Uterus (tissue), 3 donors: ENCODE measurements at regions not wholly inside any gene's neighbourhood (a gene's known extent, or its start where the extent isn't known, plus 50 kb on each side); places are given as distances from the start of the nearest gene placed in this dataset.
A peak's percentile ranks its signal among the peaks of the same experiment; 100 is the strongest.

Experiments used
- DNase-seq, 2 donors: peaks; one replicate each; pipeline ENCODE4 v3.0.0-alpha.2; 2019 to 2020
- H3K27ac ChIP-seq, 2 donors: fragments of 200-600 bp; sonication (generic); 1 replicate in 1 of 2; 2 replicates in 1 of 2; pipeline ENCODE4 v1.5.1; 2016 to 2018
- H3K27me3 ChIP-seq, 2 donors: fragments of 200-600 bp; sonication (generic); one replicate each; pipeline ENCODE4 v1.5.1; 2018 to 2019; ENCODE audit warnings: control low read depth in 1 of 2
- H3K36me3 ChIP-seq, 2 donors: fragments of 200-600 bp; sonication (generic); one replicate each; pipeline ENCODE4 v1.5.1; 2019; ENCODE audit warnings: control low read depth in 1 of 2
- H3K4me1 ChIP-seq, 2 donors: fragments of 200-600 bp; sonication (generic); one replicate each; pipeline ENCODE4 v1.5.1; 2018 to 2019; ENCODE audit warnings: control low read depth in 1 of 2
- H3K4me3 ChIP-seq, 2 donors: fragments of 200-600 bp; sonication (generic); 1 replicate in 1 of 2; 2 replicates in 1 of 2; pipeline ENCODE4 v1.5.1; 2018 to 2019; ENCODE audit warnings: mild to moderate bottlenecking in 1 of 2
- H3K9me3 ChIP-seq, 2 donors: fragments of 200-600 bp; sonication (generic); one replicate each; pipeline ENCODE4 v1.5.1; 2019; ENCODE audit warnings: control low read depth in 1 of 2
- POLR2A ChIP-seq, 2 donors: fragments of 450-650 bp; IDR thresholded peaks; one replicate each; pipeline ENCODE4 v1.6.1; 2016; ENCODE audit warnings: antibody characterized with exemption in 2 of 2, mild to moderate bottlenecking in 1 of 2, moderate library complexity in 1 of 2
- intact Hi-C: fragments of 100-400 bp; cut with DNase I; formaldehyde crosslinking; loops from one replicate; pipeline ENCODE4 v1.15.1; 2023; ENCODE audit warnings: low total_unique reads
- TF ChIP-seq, protein P1 (sequence below), 4 experiments: fragments of 200-600 bp in 2 of 4; fragments of 450-650 bp in 2 of 4; sonication (generic) in 2 of 4; IDR thresholded peaks; one replicate each; pipeline ENCODE4 v1.5.1; 2016 to 2019; ENCODE audit warnings: antibody characterized with exemption in 4 of 4, mild to moderate bottlenecking in 2 of 4, moderate library complexity in 1 of 4
- donor health status: DM: yes; HTN: yes; CAD: no.

GRCh38 chr5:158058208-158059120 is 199.5 kb upstream of the CLINT1 start:
- intact Hi-C loops = no loop called here
- no peaks in the 10 kb centered on the region for H3K9me3 ChIP-seq
- DNase-seq = no peak
- no peaks in the 10 kb centered on the region for H3K36me3 ChIP-seq
- H3K27me3 ChIP-seq = no peaks in the 10 kb centered on the region
- TF ChIP-seq, protein P1, sequence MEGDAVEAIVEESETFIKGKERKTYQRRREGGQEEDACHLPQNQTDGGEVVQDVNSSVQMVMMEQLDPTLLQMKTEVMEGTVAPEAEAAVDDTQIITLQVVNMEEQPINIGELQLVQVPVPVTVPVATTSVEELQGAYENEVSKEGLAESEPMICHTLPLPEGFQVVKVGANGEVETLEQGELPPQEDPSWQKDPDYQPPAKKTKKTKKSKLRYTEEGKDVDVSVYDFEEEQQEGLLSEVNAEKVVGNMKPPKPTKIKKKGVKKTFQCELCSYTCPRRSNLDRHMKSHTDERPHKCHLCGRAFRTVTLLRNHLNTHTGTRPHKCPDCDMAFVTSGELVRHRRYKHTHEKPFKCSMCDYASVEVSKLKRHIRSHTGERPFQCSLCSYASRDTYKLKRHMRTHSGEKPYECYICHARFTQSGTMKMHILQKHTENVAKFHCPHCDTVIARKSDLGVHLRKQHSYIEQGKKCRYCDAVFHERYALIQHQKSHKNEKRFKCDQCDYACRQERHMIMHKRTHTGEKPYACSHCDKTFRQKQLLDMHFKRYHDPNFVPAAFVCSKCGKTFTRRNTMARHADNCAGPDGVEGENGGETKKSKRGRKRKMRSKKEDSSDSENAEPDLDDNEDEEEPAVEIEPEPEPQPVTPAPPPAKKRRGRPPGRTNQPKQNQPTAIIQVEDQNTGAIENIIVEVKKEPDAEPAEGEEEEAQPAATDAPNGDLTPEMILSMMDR (IDR thresholded peaks at IDR 0.05) = no peak
- TF ChIP-seq POLR2A (IDR thresholded peaks at IDR 0.05) = no peak
- peaks cover 0 to 6% of the 10 kb centered on the region in 2 donors for H3K4me1 ChIP-seq
- H3K27ac ChIP-seq = no peak overlapping the region
- no peak overlapping the region for H3K4me3 ChIP-seq

DNA sequence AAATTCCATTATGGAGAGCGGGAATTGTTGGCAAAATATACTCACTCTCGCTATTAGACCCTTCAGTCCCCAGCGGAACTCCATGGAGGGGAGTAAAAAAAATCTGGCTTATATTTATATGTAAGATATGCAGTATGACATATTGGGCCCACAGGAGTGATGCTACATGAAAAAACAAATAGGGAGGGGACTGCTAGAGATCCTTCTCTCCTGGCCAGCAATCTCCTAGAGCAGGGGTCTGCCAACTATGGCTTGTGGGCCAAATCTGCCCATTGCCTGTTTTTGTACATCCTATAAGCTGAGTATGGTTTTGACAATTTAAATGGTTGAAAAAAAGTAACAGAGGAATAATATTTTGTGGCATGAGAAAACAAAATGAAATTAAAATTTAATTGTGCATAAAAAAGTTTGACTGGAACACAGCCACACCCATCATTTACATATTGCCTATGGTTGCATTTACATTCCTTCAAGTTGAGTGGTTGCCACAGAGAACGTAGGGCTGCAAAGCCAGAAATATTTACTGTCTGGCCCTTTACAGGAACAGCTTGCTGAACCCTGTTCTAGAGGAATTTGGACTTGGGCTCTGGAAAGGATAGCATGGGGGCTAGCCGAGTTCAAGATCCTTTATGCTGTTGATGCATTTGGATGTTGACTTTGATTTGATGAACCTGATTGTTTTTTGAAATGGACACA is 197.3 kb upstream of the CLINT1 start:
- Histone ChIP-seq H3K4me3 (no peak overlapping the region), H3K9me3 (no peaks in the 10 kb centered on the region), H3K4me1 (peaks cover 0 to 6% of the 10 kb centered on the region in 2 donors), H3K27ac (no peak overlapping the region), H3K27me3 (no peaks in the 10 kb centered on the region), H3K36me3 (no peaks in the 10 kb centered on the region)
- intact Hi-C loops = no loop called here
- TF ChIP-seq POLR2A (IDR thresholded peaks at IDR 0.05) = no peak
- TF ChIP-seq, protein P1 (IDR thresholded peaks at IDR 0.05) = no peak
- no peak for DNase-seq

- intact Hi-C loops = no loop called here
- H3K4me3 ChIP-seq = no peak overlapping the region
- H3K9me3 ChIP-seq = no peaks in the 10 kb centered on the region
- H3K27me3 ChIP-seq = no peaks in the 10 kb centered on the region
- no peak for DNase-seq
- H3K27ac ChIP-seq = peak overlapping the region; percentile 43 to 56
- no peaks in the 10 kb centered on the region for H3K36me3 ChIP-seq
- TF ChIP-seq, protein P1 (IDR thresholded peaks at IDR 0.05) = no peak
- TF ChIP-seq POLR2A (IDR thresholded peaks at IDR 0.05) = no peak
- peaks cover 0 to 6% of the 10 kb centered on the region in 2 donors for H3K4me1 ChIP-seq
These were observed 196.2 kb upstream of the CLINT1 start for GRCh38 chr5:158055111-158055501.

DNA sequence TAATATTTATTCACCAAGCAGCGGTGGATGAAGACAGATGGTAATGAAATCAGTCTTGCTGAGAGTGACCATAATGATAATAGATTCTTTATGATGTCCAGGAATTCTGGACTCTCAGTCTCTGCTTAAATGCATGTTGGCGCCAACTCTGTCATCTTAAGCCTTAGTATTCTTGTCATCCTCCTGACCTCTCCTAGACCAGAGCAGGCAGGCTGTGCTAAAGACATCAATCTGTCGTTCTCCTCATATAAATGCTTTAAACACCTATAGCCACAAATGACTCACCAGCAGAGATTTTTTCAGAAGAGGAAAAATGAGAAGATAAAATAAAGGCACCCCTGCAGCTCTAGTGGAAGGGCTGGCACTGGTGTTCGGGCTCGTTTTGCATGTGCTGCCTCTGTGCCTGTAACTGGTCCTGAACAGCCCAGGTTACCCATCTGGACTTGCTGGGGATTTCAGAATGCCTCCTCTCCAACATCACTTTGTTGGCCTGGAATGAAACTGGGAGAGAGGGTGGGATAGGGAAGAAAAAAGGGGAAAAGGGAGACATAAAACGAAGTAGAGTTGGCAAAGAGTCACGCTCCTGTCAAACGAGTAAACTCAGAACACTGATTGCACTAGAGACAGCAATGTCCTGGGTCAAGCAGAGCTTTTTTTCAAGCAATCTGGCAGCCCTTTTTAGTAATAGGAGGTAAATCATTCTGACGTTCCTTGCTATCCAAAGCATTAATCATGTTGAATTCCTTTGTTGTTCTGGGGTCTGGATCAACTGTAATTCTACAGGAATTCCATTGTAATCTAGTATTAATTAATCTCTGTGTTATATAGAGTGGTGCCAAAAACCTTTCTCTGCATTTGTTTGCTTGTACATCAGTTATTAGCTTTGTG is 195.5 kb upstream of the CLINT1 start:
- H3K27me3 ChIP-seq = no peaks in the 10 kb centered on the region
- H3K27ac ChIP-seq = peak overlapping the region; percentile 43 to 56
- H3K4me1 ChIP-seq = peaks cover 0 to 6% of the 10 kb centered on the region in 2 donors
- DNase-seq = peak in 1 of 2 donors; percentile 24
- H3K36me3 ChIP-seq = no peaks in the 10 kb centered on the region
- no peak overlapping the region for H3K4me3 ChIP-seq
- intact Hi-C loops = no loop called here
- TF ChIP-seq, protein P1 (IDR thresholded peaks at IDR 0.05) = no peak
- TF ChIP-seq POLR2A (IDR thresholded peaks at IDR 0.05) = no peak
- H3K9me3 ChIP-seq = no peaks in the 10 kb centered on the region
